Caco-2 (cell line): ENCODE measurements at regions not wholly inside any gene's neighbourhood (a gene's known extent, or its start where the extent isn't known, plus 50 kb on each side); places are given as distances from the start of the nearest gene placed in this dataset.
"Not testable (repeated sequence)": the region's sequence is repeated elsewhere in the genome, so short reads cannot be mapped to it uniquely, and the experiment has no call there.

Experiments used
- BruUV-seq: library from RNA; stranded (reverse); fragments of 400-500 nt; replicated peaks from 2 replicates; lab custom pipeline; 2021; lab: Mats Ljungman, UMichigan
- CTCF ChIA-PET: fragments of 300-600 bp; sonication (Branson Sonifier 250); formaldehyde crosslinking; loops from one replicate; lab custom pipeline; 2022; ENCODE audit warnings: antibody characterized with exemption; lab: Charles Lee
- POLR2A ChIA-PET: fragments of 300-600 bp; sonication (Branson Sonifier 250); formaldehyde crosslinking; loops from one replicate; lab custom pipeline; 2022; ENCODE audit warnings: antibody characterized with exemption; lab: Charles Lee
- DNase-seq, 2 experiments: peaks; one replicate each; pipeline versions ENCODE4 v3.0.0 to v3.0.0-alpha.2; 2020 to 2022
- H3K27me3 ChIP-seq: replicated peaks from 2 replicates; pipeline ENCODE4 v1.6.0; 2011; ENCODE audit warnings: low read length; ENCODE audit not compliant: control insufficient read depth, insufficient read depth
- H3K36me3 ChIP-seq: 2 replicates; pipeline ENCODE4 v1.5.1; 2011; ENCODE audit warnings: low read length; ENCODE audit not compliant: control insufficient read depth, insufficient read depth
- H3K4me1 ChIP-seq: fragments of 250-450 bp; sonication (Bioruptor Pico); 2 replicates; pipeline ENCODE4 v1.5.1; 2020; ENCODE audit warnings: mild to moderate bottlenecking
- H3K4me3 ChIP-seq: 2 replicates; pipeline ENCODE4 v1.5.1; 2011; ENCODE audit warnings: low read depth, mild to moderate bottlenecking, control low read depth, low read length
- H3K9me3 ChIP-seq: fragments of 250-450 bp; sonication (Bioruptor Pico); 2 replicates; pipeline ENCODE4 v1.5.1; 2020; ENCODE audit warnings: mild to moderate bottlenecking, moderate library complexity
- H3K27ac Mint-ChIP-seq: one replicate; pipeline ENCODE4 v1.8.0; 2022; ENCODE audit warnings: mixed read lengths; ENCODE audit not compliant: unreplicated experiment
- H3K27me3 Mint-ChIP-seq: one replicate; pipeline ENCODE4 v1.8.0; 2022; ENCODE audit warnings: mixed read lengths; ENCODE audit not compliant: insufficient read depth, unreplicated experiment
- H3K36me3 Mint-ChIP-seq: one replicate; pipeline ENCODE4 v1.8.0; 2022; ENCODE audit warnings: mild to moderate bottlenecking, mixed read lengths; ENCODE audit not compliant: insufficient read depth, unreplicated experiment
- H3K4me1 Mint-ChIP-seq: one replicate; pipeline ENCODE4 v1.8.0; 2022; ENCODE audit warnings: low read depth, mixed read lengths; ENCODE audit not compliant: unreplicated experiment
- H3K4me3 Mint-ChIP-seq: one replicate; pipeline ENCODE4 v1.8.0; 2022; ENCODE audit warnings: mild to moderate bottlenecking, moderate library complexity, mixed read lengths; ENCODE audit not compliant: unreplicated experiment
- H3K9me3 Mint-ChIP-seq: one replicate; pipeline ENCODE4 v1.8.0; 2022; ENCODE audit warnings: mixed read lengths; ENCODE audit not compliant: unreplicated experiment
- intact Hi-C: fragments of 100-400 bp; cut with micrococcal nuclease; formaldehyde crosslinking; loops from one replicate; pipeline ENCODE4 v1.10.0; 2022; ENCODE audit not compliant: unreplicated experiment
- TF ChIP-seq, protein P1 (sequence below), 2 experiments: fragments of 200-600 bp in 1 of 2; IDR thresholded peaks; 1 replicate in 1 of 2; 2 replicates in 1 of 2; pipeline versions ENCODE4 v1.5.1 to v1.8.0; 2011 to 2022; ENCODE audit warnings: antibody characterized with exemption in 1 of 2, control low read depth in 1 of 2, inconsistent platforms in 1 of 2, low read depth in 1 of 2, low read length in 1 of 2, mild to moderate bottlenecking in 1 of 2, moderate library complexity in 1 of 2; ENCODE audit not compliant: insufficient read depth in 1 of 2, severe bottlenecking in 1 of 2, unreplicated experiment in 1 of 2

DNA sequence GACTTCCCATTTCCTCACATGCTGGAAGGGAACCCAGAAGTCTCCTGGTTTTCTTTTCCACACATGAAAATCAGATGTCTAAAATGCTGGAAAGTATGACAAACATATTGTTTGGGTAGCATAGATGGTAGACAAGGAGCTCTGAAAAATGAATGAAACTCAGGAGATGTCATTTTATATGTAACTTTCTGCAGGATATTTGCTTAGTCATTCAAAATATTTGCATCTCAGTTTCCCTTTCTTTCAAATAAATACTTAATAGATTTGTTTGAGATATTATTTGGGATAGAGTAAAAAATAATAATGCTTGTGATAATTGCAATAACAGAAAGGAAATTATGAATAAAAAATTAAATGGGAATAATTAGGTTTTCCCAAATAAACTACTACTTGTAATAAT is 298.9 kb upstream of the ADARB2 start:
- Mint-ChIP-seq H3K27ac (no peak overlapping the region), H3K27me3 (peaks cover 5% of the 10 kb centered on the region), H3K4me1 (no peaks in the 10 kb centered on the region), H3K9me3 (no peaks in the 10 kb centered on the region), H3K4me3 (no peak overlapping the region), H3K36me3 (no peaks in the 10 kb centered on the region)
- TF ChIP-seq, protein P1, sequence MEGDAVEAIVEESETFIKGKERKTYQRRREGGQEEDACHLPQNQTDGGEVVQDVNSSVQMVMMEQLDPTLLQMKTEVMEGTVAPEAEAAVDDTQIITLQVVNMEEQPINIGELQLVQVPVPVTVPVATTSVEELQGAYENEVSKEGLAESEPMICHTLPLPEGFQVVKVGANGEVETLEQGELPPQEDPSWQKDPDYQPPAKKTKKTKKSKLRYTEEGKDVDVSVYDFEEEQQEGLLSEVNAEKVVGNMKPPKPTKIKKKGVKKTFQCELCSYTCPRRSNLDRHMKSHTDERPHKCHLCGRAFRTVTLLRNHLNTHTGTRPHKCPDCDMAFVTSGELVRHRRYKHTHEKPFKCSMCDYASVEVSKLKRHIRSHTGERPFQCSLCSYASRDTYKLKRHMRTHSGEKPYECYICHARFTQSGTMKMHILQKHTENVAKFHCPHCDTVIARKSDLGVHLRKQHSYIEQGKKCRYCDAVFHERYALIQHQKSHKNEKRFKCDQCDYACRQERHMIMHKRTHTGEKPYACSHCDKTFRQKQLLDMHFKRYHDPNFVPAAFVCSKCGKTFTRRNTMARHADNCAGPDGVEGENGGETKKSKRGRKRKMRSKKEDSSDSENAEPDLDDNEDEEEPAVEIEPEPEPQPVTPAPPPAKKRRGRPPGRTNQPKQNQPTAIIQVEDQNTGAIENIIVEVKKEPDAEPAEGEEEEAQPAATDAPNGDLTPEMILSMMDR (IDR thresholded peaks at IDR 0.05; ENCODE audit: insufficient read depth in 1 of 2, low read depth in 1 of 2, low read length in 1 of 2, severe bottlenecking in 1 of 2, unreplicated experiment in 1 of 2) = no peak
- Histone ChIP-seq H3K4me3 (no peak overlapping the region), H3K27me3 (no peaks in the 10 kb centered on the region), H3K36me3 (no peaks in the 10 kb centered on the region), H3K9me3 (no peaks in the 10 kb centered on the region), H3K4me1 (no peaks in the 10 kb centered on the region)
- DNase-seq = no peak
- intact Hi-C loops = no loop called here
- ChIA-PET POLR2A (no interaction called here), CTCF (no interaction called here)
- BruUV-seq = no TSS peak

DNA sequence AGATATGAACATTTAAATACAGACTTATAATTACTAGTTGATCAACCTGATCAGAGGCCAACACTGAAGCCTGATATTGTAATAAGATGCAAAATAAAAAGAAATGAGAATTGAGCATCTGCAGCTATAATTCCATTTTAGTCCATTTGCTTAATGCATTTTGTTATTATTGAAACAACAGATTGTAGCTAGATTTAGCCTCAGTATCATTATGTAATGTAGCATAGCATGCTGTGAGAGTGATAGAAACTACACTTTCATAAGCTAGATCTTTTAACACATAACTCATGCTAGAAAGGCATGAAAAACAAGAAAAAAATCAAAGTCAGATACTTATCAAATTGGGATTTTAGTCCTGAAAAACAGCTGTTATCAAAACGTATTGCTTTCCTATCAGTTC is 292.7 kb upstream of the ADARB2 start:
- H3K9me3 ChIP-seq = no peaks in the 10 kb centered on the region
- Mint-ChIP-seq H3K27me3 (peaks cover 5% of the 10 kb centered on the region), H3K4me3 (no peak overlapping the region), H3K9me3 (no peaks in the 10 kb centered on the region), H3K36me3 (no peaks in the 10 kb centered on the region), H3K27ac (no peak overlapping the region), H3K4me1 (no peaks in the 10 kb centered on the region)
- TF ChIP-seq, protein P1 (IDR thresholded peaks at IDR 0.05; ENCODE audit: insufficient read depth in 1 of 2, low read depth in 1 of 2, low read length in 1 of 2, severe bottlenecking in 1 of 2, unreplicated experiment in 1 of 2) = no peak
- intact Hi-C loops = no loop called here
- CTCF ChIA-PET = no interaction called here
- H3K4me3 ChIP-seq = no peak overlapping the region
- no TSS peak for BruUV-seq
- H3K27me3 ChIP-seq = no peaks in the 10 kb centered on the region
- POLR2A ChIA-PET = no interaction called here
- DNase-seq = no peak
- H3K36me3 ChIP-seq = no peaks in the 10 kb centered on the region
- H3K4me1 ChIP-seq = no peaks in the 10 kb centered on the region

DNA sequence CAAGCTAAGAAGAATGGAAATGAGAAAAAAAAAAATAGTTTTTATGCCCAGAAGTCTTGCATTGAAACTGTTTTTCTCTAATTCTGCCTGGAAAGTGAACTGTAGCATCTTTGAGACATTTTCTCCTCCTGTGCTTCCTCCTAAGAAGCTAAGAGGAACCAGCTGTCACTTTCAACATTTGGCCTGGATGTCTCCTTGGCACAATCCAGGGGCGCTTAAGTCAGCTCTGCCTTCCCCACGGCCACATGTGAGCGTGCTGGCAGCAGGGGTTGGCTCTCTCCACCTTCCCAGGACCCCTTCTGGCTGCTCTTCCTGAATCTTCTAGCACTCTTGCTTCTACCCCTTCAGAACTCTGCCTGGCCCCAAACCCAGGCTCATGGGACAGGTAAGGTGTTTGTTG is 289.6 kb upstream of the ADARB2 start:
- no peaks in the 10 kb centered on the region for H3K36me3 ChIP-seq
- Mint-ChIP-seq H3K4me1 (peaks cover 10% of the 10 kb centered on the region), H3K36me3 (no peaks in the 10 kb centered on the region), H3K27me3 (no peaks in the 10 kb centered on the region), H3K4me3 (no peak overlapping the region), H3K9me3 (no peaks in the 10 kb centered on the region), H3K27ac (no peak overlapping the region)
- no peaks in the 10 kb centered on the region for H3K9me3 ChIP-seq
- ChIA-PET POLR2A (no interaction called here), CTCF (no interaction called here)
- DNase-seq = no peak
- TF ChIP-seq, protein P1 (IDR thresholded peaks at IDR 0.05; ENCODE audit: insufficient read depth in 1 of 2, low read depth in 1 of 2, low read length in 1 of 2, severe bottlenecking in 1 of 2, unreplicated experiment in 1 of 2) = no peak
- H3K27me3 ChIP-seq = no peaks in the 10 kb centered on the region
- no peak overlapping the region for H3K4me3 ChIP-seq
- BruUV-seq = no TSS peak
- no peaks in the 10 kb centered on the region for H3K4me1 ChIP-seq
- intact Hi-C loops = no loop called here

DNA sequence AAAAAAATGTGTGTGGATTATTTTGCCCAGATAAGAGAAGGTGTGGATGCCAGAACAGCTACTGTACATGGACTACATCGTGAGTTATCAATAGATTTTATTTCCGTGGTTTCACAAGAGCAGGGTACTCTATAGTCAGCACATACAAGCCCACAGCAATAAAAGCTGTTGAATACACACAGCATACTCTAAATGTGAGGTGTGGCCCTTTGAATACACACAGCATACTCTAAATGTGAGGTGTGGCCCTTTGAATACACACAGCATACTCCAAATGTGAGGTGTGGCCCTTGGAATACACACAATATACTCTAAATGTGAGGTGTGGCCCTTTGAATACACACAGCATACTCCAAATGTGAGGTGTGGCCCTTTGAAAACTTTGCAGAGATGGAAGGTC is 287.4 kb upstream of the ADARB2 start:
- CTCF ChIA-PET = interaction anchor here (0.5 kb wide), 1 partner anchor 343 kb away, joined by 3 read pairs; no protein-coding TSS in a partner anchor
- H3K27me3 Mint-ChIP-seq, BruUV-seq, H3K4me1 ChIP-seq, POLR2A ChIA-PET, DNase-seq, H3K9me3 Mint-ChIP-seq, intact Hi-C loops, H3K4me3 Mint-ChIP-seq, H3K27me3 ChIP-seq, H3K36me3 Mint-ChIP-seq, H3K27ac Mint-ChIP-seq, H3K36me3 ChIP-seq, H3K4me1 Mint-ChIP-seq, H3K4me3 ChIP-seq, H3K9me3 ChIP-seq: not testable (repeated sequence)
